Ishikawa (cell line): ENCODE measurements at regions not wholly inside any gene's neighbourhood (a gene's known extent, or its start where the extent isn't known, plus 50 kb on each side); places are given as distances from the start of the nearest gene placed in this dataset.

Experiments
- CEBPB ChIP-seq: IDR thresholded peaks from 2 replicates; pipeline ENCODE4 v1.6.1; 2012
- CREB1 ChIP-seq: IDR thresholded peaks from 2 replicates; pipeline ENCODE4 v1.6.1; 2012; ENCODE audit warnings: low read depth
- EGR1 ChIP-seq: IDR thresholded peaks from 2 replicates; pipeline ENCODE4 v1.6.1; 2012
- EP300 ChIP-seq: IDR thresholded peaks from 2 replicates; pipeline ENCODE4 v1.6.1; 2012; ENCODE audit warnings: borderline replicate concordance
- FOXM1 ChIP-seq: IDR thresholded peaks from 2 replicates; pipeline ENCODE4 v1.6.1; 2012; ENCODE audit warnings: low read depth, borderline replicate concordance
- MAX ChIP-seq: IDR thresholded peaks from 2 replicates; pipeline ENCODE4 v1.6.1; 2012
- NFIC ChIP-seq: IDR thresholded peaks from 2 replicates; pipeline ENCODE4 v1.6.1; 2012
- RAD21 ChIP-seq: IDR thresholded peaks from 2 replicates; pipeline ENCODE4 v1.6.1; 2012; ENCODE audit warnings: low read depth
- REST ChIP-seq: IDR thresholded peaks from 2 replicates; pipeline ENCODE4 v1.6.1; 2012; ENCODE audit warnings: low read depth, mild to moderate bottlenecking
- TAF1 ChIP-seq: IDR thresholded peaks from 2 replicates; pipeline ENCODE4 v1.6.1; 2012; ENCODE audit warnings: low read depth, mild to moderate bottlenecking
- TCF12 ChIP-seq: IDR thresholded peaks from 2 replicates; pipeline ENCODE4 v1.6.1; 2012; ENCODE audit warnings: low read depth
- TEAD4 ChIP-seq: IDR thresholded peaks from 2 replicates; pipeline ENCODE4 v1.6.1; 2012
- USF1 ChIP-seq: IDR thresholded peaks from 2 replicates; pipeline ENCODE4 v1.6.1; 2012
- YY1 ChIP-seq: IDR thresholded peaks from 2 replicates; pipeline ENCODE4 v1.6.1; 2012; ENCODE audit warnings: low read depth
- ZBTB7A ChIP-seq: IDR thresholded peaks from 2 replicates; pipeline ENCODE4 v1.6.1; 2012; ENCODE audit warnings: low read depth

- TF ChIP-seq TAF1: no peak
- TF ChIP-seq CREB1: no peak
- TF ChIP-seq EP300: no peak
- no peak for TF ChIP-seq TEAD4
- TF ChIP-seq EGR1: no peak
Measured at GRCh38 chr14:87492561-87492960, 500.4 kb downstream of the GALC start.

GRCh38 chr14:87491816-87492215 is 501.2 kb downstream of the GALC start:
- no peak for TF ChIP-seq NFIC
- TF ChIP-seq CEBPB: no peak
- TF ChIP-seq ZBTB7A: no peak
- TF ChIP-seq FOXM1: no peak
- no peak for TF ChIP-seq REST
- no peak for TF ChIP-seq TCF12

- no peak for TF ChIP-seq TCF12
- TF ChIP-seq TAF1: no peak
- no peak for TF ChIP-seq EP300
- no peak for TF ChIP-seq MAX
Measured at GRCh38 chr14:87489196-87489819, 503.7 kb downstream of the GALC start.

- TF ChIP-seq TCF12 (no peak), USF1 (no peak), TEAD4 (no peak), EGR1 (no peak), REST (no peak), CREB1 (no peak), EP300 (no peak), NFIC (no peak), YY1 (no peak), CEBPB (no peak)
Measured at GRCh38 chr14:87483271-87484260, 509.4 kb downstream of the GALC start.

- TF ChIP-seq EP300 (no peak), USF1 (no peak), FOXM1 (no peak), TCF12 (no peak), NFIC (no peak), TEAD4 (no peak), MAX (no peak), CREB1 (no peak), ZBTB7A (no peak), YY1 (no peak), REST (no peak), CEBPB (no peak), TAF1 (no peak), RAD21 (no peak), EGR1 (no peak)
Measured at GRCh38 chr14:87468531-87468930, 524.5 kb downstream of the GALC start.
